LNCaP clone FGC (cell line): ENCODE measurements at regions not wholly inside any gene's neighbourhood (a gene's known extent, or its start where the extent isn't known, plus 50 kb on each side); places are given as distances from the start of the nearest gene placed in this dataset.
"Not testable (repeated sequence)": the region's sequence is repeated elsewhere in the genome, so short reads cannot be mapped to it uniquely, and the experiment has no call there.

Source experiments
- DNase-seq: peaks from one replicate; pipeline ENCODE4 v3.0.0-alpha.2; 2011; ENCODE audit warnings: low read depth
- H3K4me3 ChIP-seq: 2 replicates; pipeline ENCODE4 v1.5.1; 2011; ENCODE audit warnings: mild to moderate bottlenecking, low read depth, low read length, control low read depth
- TF ChIP-seq, protein P1 (sequence below): IDR thresholded peaks from 2 replicates; pipeline ENCODE4 v1.5.1; 2012; ENCODE audit warnings: mild to moderate bottlenecking; ENCODE audit not compliant: control insufficient read depth, insufficient read depth; ENCODE audit errors: extremely low read depth

DNA sequence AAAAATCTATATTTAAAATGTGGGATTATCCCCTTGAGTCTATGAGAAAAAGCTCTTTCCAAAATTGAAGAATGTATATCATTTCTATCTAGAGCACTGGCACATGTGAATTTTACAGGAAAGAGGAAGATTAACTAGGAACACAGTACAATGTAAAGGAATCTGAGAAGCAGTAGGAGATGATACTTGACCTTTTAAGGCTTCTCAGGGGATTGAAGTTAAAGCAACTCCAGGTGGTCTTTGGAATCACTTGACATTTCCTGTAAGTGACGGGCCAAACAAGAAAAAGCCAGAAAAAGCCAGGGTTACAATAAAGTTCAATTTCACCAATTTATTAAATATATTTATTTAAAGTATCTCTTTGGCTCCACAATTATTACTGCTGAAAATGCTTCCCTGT lies 1373.9 kb downstream of the OLFM4 start:
- TF ChIP-seq, protein P1, sequence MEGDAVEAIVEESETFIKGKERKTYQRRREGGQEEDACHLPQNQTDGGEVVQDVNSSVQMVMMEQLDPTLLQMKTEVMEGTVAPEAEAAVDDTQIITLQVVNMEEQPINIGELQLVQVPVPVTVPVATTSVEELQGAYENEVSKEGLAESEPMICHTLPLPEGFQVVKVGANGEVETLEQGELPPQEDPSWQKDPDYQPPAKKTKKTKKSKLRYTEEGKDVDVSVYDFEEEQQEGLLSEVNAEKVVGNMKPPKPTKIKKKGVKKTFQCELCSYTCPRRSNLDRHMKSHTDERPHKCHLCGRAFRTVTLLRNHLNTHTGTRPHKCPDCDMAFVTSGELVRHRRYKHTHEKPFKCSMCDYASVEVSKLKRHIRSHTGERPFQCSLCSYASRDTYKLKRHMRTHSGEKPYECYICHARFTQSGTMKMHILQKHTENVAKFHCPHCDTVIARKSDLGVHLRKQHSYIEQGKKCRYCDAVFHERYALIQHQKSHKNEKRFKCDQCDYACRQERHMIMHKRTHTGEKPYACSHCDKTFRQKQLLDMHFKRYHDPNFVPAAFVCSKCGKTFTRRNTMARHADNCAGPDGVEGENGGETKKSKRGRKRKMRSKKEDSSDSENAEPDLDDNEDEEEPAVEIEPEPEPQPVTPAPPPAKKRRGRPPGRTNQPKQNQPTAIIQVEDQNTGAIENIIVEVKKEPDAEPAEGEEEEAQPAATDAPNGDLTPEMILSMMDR: no peak
- no peak for DNase-seq
- no peak overlapping the region for H3K4me3 ChIP-seq

DNA sequence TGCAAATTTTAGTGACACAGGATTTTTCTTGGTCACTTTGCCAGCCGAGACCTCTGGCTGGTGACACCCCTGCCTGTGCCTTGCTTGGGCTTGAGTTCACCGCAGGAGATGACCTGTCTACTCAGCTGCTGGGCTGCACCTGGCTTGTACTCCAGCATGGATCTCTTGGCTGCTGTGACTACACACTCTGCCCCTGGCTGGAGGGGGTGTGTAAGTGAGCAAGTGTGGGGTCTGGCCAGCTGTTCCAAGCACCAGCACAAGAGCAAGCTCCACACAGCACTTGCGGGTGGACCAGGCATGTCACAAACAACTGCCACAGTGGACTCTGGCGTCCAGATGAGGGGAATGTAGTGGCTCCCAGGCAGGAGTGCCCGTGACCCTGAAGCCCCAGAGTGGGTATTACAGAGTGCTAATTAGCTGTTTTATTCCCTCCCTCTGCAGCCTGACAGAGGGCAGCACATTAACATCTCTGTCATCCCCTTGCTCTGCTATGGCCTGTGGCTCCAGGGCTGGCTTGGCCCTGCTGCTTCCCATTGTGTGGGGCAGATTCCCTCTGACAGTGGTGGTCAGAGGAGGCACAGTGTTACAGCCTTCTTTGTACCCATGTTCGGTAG lies 1387.2 kb downstream of the OLFM4 start:
- TF ChIP-seq, protein P1: no peak
- H3K4me3 ChIP-seq: no peak overlapping the region
- DNase-seq: no peak

DNA sequence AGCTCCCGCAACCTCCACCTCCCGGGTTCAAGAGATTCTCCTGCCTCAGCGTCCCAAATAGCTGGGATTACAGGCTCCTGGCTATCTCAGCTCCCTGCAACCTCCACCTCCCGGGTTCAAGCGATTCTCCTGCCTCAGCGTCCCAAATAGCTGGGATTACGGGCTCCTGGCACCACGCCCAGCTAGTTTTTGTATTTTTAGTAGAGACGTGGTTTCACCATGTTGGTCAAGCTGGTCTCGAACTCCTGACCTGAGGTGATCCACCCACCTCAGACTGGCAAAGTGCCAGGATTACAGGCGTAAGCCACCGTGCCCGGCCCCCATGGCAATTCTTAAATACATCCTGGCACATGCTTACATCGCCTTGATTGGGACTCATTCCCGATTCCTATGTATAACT lies 1394.3 kb downstream of the OLFM4 start:
- not testable (repeated sequence) for H3K4me3 ChIP-seq, DNase-seq

DNA sequence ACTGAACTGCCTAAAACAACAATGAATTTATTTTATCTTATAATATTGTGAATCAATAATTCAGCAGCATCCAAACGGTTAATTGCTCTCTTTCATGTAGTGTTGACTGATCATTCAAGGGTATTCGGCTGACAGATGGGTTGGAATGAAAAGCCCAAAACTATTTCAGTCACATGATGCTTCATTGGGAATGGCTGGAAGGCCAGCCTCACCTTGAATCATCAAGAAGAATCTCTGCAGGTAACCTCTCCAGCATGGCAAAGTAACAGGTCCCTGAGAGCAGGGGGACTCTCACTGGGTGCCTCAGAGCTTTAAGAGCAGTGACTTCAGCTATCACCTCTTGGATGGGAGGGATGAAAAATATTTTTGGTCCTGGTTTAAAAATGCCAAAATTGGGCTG lies 1395.7 kb downstream of the OLFM4 start:
- TF ChIP-seq, protein P1: no peak
- no peak for DNase-seq
- H3K4me3 ChIP-seq: no peak overlapping the region

DNA sequence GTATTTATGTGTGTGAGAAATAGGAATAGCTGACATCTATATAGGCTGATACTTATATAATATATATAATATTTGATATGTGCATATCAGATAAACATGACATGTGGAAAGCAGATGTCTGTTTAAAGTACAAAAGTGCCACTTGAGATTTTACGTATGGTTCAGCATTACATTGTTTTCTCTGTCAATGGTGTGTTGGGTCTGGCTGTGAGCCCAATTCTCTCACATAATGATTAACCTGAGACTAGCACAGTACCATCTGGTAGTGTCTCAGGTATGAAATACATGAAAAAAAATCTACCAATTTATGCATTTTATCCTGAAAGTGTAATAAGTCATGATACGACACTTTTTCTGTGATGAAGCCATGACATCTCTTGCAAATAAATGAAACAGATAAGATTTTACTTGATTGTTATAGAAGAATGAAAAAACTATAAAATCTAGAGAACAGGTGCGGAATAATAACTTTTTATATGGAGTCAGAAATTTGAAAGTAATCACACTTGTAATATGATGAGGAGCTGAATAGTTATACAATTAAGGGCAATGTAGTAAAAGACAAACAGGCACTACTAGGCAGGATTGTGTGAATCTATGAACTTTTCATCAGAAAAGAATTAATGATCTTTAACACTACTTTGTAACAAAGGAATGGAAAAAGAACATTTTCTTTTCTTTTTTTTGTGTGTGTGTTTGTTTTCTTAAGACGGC lies 1405.0 kb downstream of the OLFM4 start:
- peak; percentile 4 for DNase-seq
- TF ChIP-seq, protein P1: no peak
- H3K4me3 ChIP-seq: no peak overlapping the region

DNA sequence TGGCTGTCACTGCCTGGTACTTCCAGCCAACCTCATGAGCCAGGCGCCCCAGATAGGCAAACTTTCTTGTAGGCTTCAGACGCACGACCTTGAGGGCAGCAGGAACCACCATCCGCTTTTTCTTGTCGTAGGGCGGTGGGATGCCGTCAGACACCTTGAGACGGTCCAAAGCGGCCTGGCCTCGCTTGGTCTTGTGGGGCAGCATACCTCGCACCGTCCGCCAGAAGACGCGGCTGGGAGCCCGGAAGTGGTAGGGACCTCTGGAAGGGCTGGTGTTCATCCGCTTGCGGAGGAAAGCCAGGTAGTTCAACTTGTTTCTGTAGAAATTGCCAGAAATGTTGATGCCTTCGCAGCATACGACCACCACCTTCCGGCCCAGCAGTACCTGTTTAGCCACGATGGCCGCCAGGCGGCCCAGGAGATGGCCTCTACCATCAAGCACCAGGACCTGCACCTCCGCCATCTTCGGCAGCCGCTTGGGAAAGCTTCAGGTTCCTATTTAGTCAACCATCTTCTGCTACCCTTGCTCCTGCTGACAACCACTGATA lies 1412.3 kb downstream of the OLFM4 start:
- DNase-seq, H3K4me3 ChIP-seq: not testable (repeated sequence)

DNA sequence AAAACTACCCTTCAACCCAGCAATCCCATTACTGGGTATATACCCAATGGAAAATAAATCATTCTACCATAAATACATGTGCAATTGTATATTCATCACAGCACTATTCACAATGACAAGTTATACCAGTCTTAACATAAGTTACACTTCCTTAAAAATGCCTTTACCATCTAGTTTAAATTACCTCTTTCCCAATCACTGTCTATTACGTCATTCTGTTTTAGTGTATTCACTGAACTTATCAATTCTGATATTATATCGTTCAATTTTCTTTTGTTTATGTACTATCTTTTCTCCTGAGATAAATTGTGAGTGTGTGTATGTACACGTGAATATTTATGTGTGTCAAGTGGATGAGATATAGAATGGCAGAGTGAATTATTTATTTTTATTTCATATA lies 1416.8 kb downstream of the OLFM4 start:
- no peak overlapping the region for H3K4me3 ChIP-seq
- TF ChIP-seq, protein P1: no peak
- DNase-seq: no peak

DNA sequence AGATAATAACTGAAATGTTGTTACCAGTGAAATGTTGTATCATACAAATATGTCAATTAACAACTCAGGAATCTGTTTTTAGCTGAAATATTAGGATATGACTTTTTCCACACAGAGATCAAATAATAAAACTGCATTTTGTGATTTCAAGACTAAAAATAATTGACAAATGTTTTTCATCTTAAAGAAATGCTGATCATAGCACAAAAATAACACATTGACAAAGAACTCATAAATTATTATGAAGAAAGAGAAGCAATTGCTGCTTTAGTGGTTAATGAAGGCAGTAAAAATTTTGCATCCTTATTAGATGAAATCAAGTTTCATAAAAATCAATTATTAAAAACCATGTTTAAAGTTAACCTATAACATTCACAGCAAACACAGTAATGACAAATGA lies 1417.3 kb downstream of the OLFM4 start:
- no peak overlapping the region for H3K4me3 ChIP-seq
- no peak for DNase-seq
- TF ChIP-seq, protein P1: no peak
